GM23338 (cell line): ENCODE measurements at regions not wholly inside any gene's neighbourhood (a gene's known extent, or its start where the extent isn't known, plus 50 kb on each side); places are given as distances from the start of the nearest gene placed in this dataset.

Source experiments
- EZH2 ChIP-seq: fragments of 200-600 bp; sonication (generic); IDR thresholded peaks from one replicate; pipeline ENCODE4 v1.8.0; 2017; ENCODE audit warnings: antibody characterized with exemption, mild to moderate bottlenecking, low read depth; ENCODE audit not compliant: unreplicated experiment
- EZH2phosphoT487 ChIP-seq: fragments of 200-600 bp; sonication (generic); IDR thresholded peaks from one replicate; pipeline ENCODE4 v1.8.1; 2018; ENCODE audit warnings: antibody characterized with exemption; ENCODE audit not compliant: unreplicated experiment
- TF ChIP-seq, protein P1 (sequence below), 2 experiments: fragments of 200-600 bp in 1 of 2; sonication (generic) in 1 of 2; conservative IDR thresholded peaks; 2 replicates each; pipeline versions ENCODE4 v1.5.1 to v1.6.1; 2016 to 2017; ENCODE audit warnings: antibody characterized with exemption in 2 of 2, low read depth in 2 of 2, mild to moderate bottlenecking in 2 of 2, moderate library complexity in 1 of 2

DNA sequence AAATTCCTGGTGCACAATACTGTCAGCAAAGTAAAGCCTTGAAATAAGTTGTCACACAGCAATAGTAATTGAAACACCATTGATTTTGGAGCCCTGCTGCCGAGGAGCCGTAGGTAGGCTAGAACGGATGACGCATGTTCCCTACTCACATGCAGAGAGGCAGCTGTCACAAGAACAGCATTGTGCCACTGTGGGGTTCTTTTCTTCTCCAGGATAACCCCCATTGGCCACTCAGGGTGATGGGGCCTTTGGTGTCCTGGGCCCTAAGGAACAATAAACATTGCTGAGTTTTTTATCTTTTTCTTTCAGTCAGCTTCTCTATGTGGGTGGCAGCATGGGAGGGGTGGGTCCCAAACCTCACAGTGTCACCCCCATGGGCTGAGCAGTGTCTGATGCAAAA lies 542.3 kb downstream of the BCOR start:
- TF ChIP-seq, protein P1, sequence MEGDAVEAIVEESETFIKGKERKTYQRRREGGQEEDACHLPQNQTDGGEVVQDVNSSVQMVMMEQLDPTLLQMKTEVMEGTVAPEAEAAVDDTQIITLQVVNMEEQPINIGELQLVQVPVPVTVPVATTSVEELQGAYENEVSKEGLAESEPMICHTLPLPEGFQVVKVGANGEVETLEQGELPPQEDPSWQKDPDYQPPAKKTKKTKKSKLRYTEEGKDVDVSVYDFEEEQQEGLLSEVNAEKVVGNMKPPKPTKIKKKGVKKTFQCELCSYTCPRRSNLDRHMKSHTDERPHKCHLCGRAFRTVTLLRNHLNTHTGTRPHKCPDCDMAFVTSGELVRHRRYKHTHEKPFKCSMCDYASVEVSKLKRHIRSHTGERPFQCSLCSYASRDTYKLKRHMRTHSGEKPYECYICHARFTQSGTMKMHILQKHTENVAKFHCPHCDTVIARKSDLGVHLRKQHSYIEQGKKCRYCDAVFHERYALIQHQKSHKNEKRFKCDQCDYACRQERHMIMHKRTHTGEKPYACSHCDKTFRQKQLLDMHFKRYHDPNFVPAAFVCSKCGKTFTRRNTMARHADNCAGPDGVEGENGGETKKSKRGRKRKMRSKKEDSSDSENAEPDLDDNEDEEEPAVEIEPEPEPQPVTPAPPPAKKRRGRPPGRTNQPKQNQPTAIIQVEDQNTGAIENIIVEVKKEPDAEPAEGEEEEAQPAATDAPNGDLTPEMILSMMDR (conservative IDR thresholded peaks at IDR 0.05; ENCODE audit: low read depth in 2 of 2) = no peak
- no peak for TF ChIP-seq EZH2
- no peak for TF ChIP-seq EZH2phosphoT487
